HFFc6 (cell line): ENCODE measurements at regions not wholly inside any gene's neighbourhood (a gene's known extent, or its start where the extent isn't known, plus 50 kb on each side); places are given as distances from the start of the nearest gene placed in this dataset.
"Not testable (repeated sequence)": the region's sequence is repeated elsewhere in the genome, so short reads cannot be mapped to it uniquely, and the experiment has no call there.

ENCODE experiments used
- DNase-seq: peaks from one replicate; pipeline ENCODE4 v3.0.0-alpha.2; 2018
- H3K27ac Mint-ChIP-seq: 2 replicates; pipeline ENCODE4 v1.8.0; 2020; ENCODE audit warnings: mild to moderate bottlenecking, mixed read lengths
- H3K27me3 Mint-ChIP-seq: 2 replicates; pipeline ENCODE4 v1.8.0; 2021; ENCODE audit warnings: mild to moderate bottlenecking, moderate library complexity, mixed read lengths; ENCODE audit not compliant: insufficient read depth
- H3K36me3 Mint-ChIP-seq: 2 replicates; pipeline ENCODE4 v1.8.0; 2021; ENCODE audit warnings: low read depth, mixed read lengths
- H3K4me1 Mint-ChIP-seq: 2 replicates; pipeline ENCODE4 v1.8.0; 2020; ENCODE audit warnings: low read depth, mixed read lengths
- H3K4me3 Mint-ChIP-seq: 2 replicates; pipeline ENCODE4 v1.8.0; 2020; ENCODE audit warnings: mild to moderate bottlenecking, moderate library complexity, mixed read lengths
- H3K9me3 Mint-ChIP-seq: 2 replicates; pipeline ENCODE4 v1.8.0; 2020; ENCODE audit warnings: mild to moderate bottlenecking, mixed read lengths
- CTCF ChIP-seq: fragments of 200-600 bp; sonication (generic); IDR thresholded peaks from 2 replicates; pipeline ENCODE4 v1.5.0; 2021; ENCODE audit warnings: antibody characterized with exemption, mild to moderate bottlenecking

DNA sequence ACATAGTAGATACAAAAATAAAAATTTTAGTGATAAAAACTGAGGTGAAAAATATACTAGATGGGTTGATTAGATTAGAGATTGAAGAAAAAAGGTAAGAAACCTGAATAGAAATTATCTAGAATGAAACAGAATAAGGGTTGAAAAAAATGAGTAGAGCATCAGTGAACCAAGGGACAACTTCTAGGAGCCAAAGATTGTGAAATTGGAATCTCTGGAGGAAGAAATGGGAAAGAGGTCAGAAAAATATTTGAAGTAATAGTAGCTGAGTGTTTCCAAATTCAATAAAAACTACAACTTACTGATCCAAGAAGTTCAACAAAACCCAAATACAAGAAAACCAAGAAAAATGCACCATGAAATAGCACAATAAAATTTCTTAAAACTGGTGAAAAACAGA, 116.6 kb upstream of the STARD4 start:
- H3K27ac Mint-ChIP-seq: no peak overlapping the region
- H3K9me3 Mint-ChIP-seq: no peaks in the 10 kb centered on the region; the same call in 1 of the 2 replicates
- H3K4me1 Mint-ChIP-seq: no peaks in the 10 kb centered on the region
- no peak for DNase-seq
- H3K4me3 Mint-ChIP-seq: no peak overlapping the region
- peaks cover 1% of the 10 kb centered on the region for H3K27me3 Mint-ChIP-seq
- no peak for TF ChIP-seq CTCF
- no peaks in the 10 kb centered on the region for H3K36me3 Mint-ChIP-seq

DNA sequence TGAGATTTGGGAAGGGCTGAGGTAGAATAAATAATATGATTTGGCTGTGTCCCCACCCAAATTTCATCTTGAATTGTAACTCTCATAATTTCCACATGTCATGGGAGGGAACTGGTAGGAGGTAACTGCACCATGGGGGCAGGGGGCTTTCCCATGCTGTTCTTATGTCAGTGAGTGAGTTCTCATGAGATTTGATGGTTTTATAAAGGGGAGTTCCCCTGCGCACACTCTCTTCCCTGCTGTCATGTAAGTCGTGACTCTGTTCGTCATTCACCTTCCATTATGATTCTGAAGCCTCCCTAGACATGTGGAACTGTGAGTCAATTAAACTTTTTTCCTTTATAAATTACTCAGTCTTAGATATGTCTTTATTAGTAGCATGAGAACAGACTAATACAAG, 115.5 kb upstream of the STARD4 start:
- Mint-ChIP-seq H3K27me3 (peaks cover 1% of the 10 kb centered on the region), H3K27ac (no peak overlapping the region), H3K9me3 (no peaks in the 10 kb centered on the region; the same call in 1 of the 2 replicates), H3K4me1 (no peaks in the 10 kb centered on the region), H3K36me3 (no peaks in the 10 kb centered on the region), H3K4me3 (no peak overlapping the region)
- DNase-seq: no peak
- TF ChIP-seq CTCF: no peak

- Mint-ChIP-seq H3K4me1 (no peaks in the 10 kb centered on the region), H3K4me3 (no peak overlapping the region), H3K27ac (no peak overlapping the region), H3K36me3 (no peaks in the 10 kb centered on the region), H3K9me3 (no peaks in the 10 kb centered on the region; the same call in 1 of the 2 replicates), H3K27me3 (peaks cover 1% of the 10 kb centered on the region)
- TF ChIP-seq CTCF: no peak
- no peak for DNase-seq
Measured at GRCh38 chr5:111626473-111627148, 114.3 kb upstream of the STARD4 start.

- peak overlapping the region; percentile 16; the same call in 1 of the 2 replicates for H3K4me3 Mint-ChIP-seq
- peaks cover 9% of the 10 kb centered on the region for H3K4me1 Mint-ChIP-seq
- H3K27me3 Mint-ChIP-seq: peaks cover 1% of the 10 kb centered on the region
- no peaks in the 10 kb centered on the region for H3K9me3 Mint-ChIP-seq
- H3K27ac Mint-ChIP-seq: no peak overlapping the region
- no peaks in the 10 kb centered on the region for H3K36me3 Mint-ChIP-seq
- no peak for DNase-seq
- TF ChIP-seq CTCF: no peak
Measured at GRCh38 chr5:111618623-111619271, 106.4 kb upstream of the STARD4 start.

DNA sequence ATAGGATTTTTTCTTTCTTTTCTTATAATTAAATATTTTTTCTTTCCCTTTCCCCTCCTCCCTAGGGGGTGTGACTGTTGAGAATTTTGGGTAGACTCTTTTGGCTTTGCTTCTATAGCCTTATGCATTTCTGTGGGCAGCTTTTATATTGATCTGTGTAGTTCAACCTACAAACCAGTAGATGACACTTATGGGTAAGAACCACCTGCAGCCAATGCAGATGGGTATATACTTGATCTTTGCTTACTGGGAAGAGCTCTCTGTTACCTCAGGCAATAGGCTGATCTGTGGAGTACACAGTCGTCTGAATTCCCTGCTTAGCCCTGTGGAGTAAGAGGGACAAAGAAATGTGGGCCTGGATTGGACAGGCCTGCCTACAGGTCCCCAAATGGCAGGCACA, 102.7 kb upstream of the STARD4 start:
- TF ChIP-seq CTCF: no peak
- Mint-ChIP-seq H3K27me3 (peaks cover 4% of the 10 kb centered on the region), H3K4me1 (peaks cover 9% of the 10 kb centered on the region), H3K9me3 (peaks cover 8% of the 10 kb centered on the region; the same call in 1 of the 2 replicates), H3K4me3 (no peak overlapping the region), H3K27ac (no peak overlapping the region), H3K36me3 (peaks cover 6% of the 10 kb centered on the region; the same call in 1 of the 2 replicates)
- DNase-seq: no peak

DNA sequence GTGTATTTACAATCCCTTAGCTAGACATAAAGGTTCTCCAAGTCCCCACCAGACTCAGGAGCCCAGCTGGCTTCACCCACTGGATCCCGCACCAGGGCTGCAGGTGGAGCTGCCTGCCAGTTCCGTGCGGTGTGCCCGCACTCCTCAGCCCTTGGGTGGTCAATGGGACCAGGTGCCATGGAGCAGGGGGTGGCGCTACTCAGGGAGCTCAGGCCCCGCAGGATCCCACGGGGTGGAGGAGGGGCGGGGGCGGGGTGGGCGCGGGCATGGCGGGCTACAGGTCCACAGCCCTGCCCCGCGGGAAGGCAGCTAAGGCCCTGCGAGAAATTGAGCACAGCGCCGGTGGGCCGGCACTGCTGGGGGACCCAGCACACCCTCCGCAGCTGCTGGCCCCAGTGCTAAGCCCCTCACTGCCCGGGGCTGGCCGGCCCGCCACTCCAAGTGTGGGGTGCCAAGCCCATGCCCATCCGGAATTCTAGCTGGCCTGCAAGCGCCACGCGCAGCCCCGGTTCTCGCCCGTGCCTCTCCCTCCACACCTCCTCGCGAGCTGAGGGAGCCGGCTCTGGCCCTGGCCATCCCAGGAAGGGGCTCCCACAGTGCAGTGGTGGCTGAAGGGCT, 99.8 kb upstream of the STARD4 start:
- not testable (repeated sequence) for DNase-seq, H3K27ac Mint-ChIP-seq, H3K4me3 Mint-ChIP-seq, H3K9me3 Mint-ChIP-seq, H3K27me3 Mint-ChIP-seq, H3K36me3 Mint-ChIP-seq, H3K4me1 Mint-ChIP-seq
